ENCODE measurements at regions not wholly inside any gene's neighbourhood (a gene's known extent, or its start where the extent isn't known, plus 50 kb on each side); places are given as distances from the start of the nearest gene placed in this dataset.

- H2AFZ ChIP-seq (ENCODE audit: low read depth, low read length, severe bottlenecking) = no peak overlapping the region
- H3K4me3 ChIP-seq (ENCODE audit: insufficient read depth, low read length, poor library complexity, severe bottlenecking) = no peak overlapping the region
- H3K9me2 ChIP-seq (replicated peaks; ENCODE audit: insufficient read depth, low read length) = no peaks in the 10 kb centered on the region
- no peaks in the 10 kb centered on the region for H3K79me2 ChIP-seq (ENCODE audit: insufficient read depth, low read length)
- H3K36me3 ChIP-seq (ENCODE audit: low read length) = no peaks in the 10 kb centered on the region
- H3K27me3 ChIP-seq (ENCODE audit: low read length) = no peaks in the 10 kb centered on the region
- no peaks in the 10 kb centered on the region for H3F3A ChIP-seq (ENCODE audit: insufficient read depth)
- H4K20me1 ChIP-seq (ENCODE audit: low read depth, low read length) = no peaks in the 10 kb centered on the region
- no peaks in the 10 kb centered on the region for H3K9me3 ChIP-seq (ENCODE audit: insufficient read depth, low read length)
- H3K27ac ChIP-seq (ENCODE audit: low read depth, low read length) = no peak overlapping the region
- no peak overlapping the region for H3K9ac ChIP-seq (ENCODE audit: low read length)
- H3K4me2 ChIP-seq (ENCODE audit: low read depth, low read length, poor library complexity, severe bottlenecking) = no peak overlapping the region
- no peak for TF ChIP-seq EZH2phosphoT487 (conservative IDR thresholded peaks at IDR 0.05; ENCODE audit: low read length)
- no peak for TF ChIP-seq CTCF (IDR thresholded peaks at IDR 0.05; ENCODE audit: insufficient read depth, low read length, poor library complexity, severe bottlenecking)
These were observed 83.0 kb upstream of the FUT8 start for GRCh38 chr14:65329481-65329880.

GRCh38 chr14:65329911-65330310, 82.6 kb upstream of the FUT8 start:
- no peaks in the 10 kb centered on the region for H3K9me2 ChIP-seq (replicated peaks; ENCODE audit: insufficient read depth, low read length)
- H3K36me3 ChIP-seq (ENCODE audit: low read length) = no peaks in the 10 kb centered on the region
- no peaks in the 10 kb centered on the region for H3K79me2 ChIP-seq (ENCODE audit: insufficient read depth, low read length)
- no peak overlapping the region for H2AFZ ChIP-seq (ENCODE audit: low read depth, low read length, severe bottlenecking)
- H3K4me3 ChIP-seq (ENCODE audit: insufficient read depth, low read length, poor library complexity, severe bottlenecking) = no peak overlapping the region
- no peak overlapping the region for H3K4me2 ChIP-seq (ENCODE audit: low read depth, low read length, poor library complexity, severe bottlenecking)
- TF ChIP-seq CTCF (IDR thresholded peaks at IDR 0.05; ENCODE audit: insufficient read depth, low read length, poor library complexity, severe bottlenecking) (no peak), EZH2phosphoT487 (conservative IDR thresholded peaks at IDR 0.05; ENCODE audit: low read length) (no peak)
- H3K9me3 ChIP-seq (ENCODE audit: insufficient read depth, low read length) = no peaks in the 10 kb centered on the region
- no peaks in the 10 kb centered on the region for H4K20me1 ChIP-seq (ENCODE audit: low read depth, low read length)
- H3K27me3 ChIP-seq (ENCODE audit: low read length) = no peaks in the 10 kb centered on the region
- H3F3A ChIP-seq (ENCODE audit: insufficient read depth) = no peaks in the 10 kb centered on the region
- no peak overlapping the region for H3K27ac ChIP-seq (ENCODE audit: low read depth, low read length)
- no peak overlapping the region for H3K9ac ChIP-seq (ENCODE audit: low read length)

GRCh38 chr14:65330416-65330815, 82.1 kb upstream of the FUT8 start:
- no peaks in the 10 kb centered on the region for H3F3A ChIP-seq (ENCODE audit: insufficient read depth)
- H3K9me3 ChIP-seq (ENCODE audit: insufficient read depth, low read length) = no peaks in the 10 kb centered on the region

More at GRCh38 chr14:65330416-65330815, 82.1 kb upstream of the FUT8 start:
- TF ChIP-seq EZH2phosphoT487 (conservative IDR thresholded peaks at IDR 0.05; ENCODE audit: low read length) (no peak), CTCF (IDR thresholded peaks at IDR 0.05; ENCODE audit: insufficient read depth, low read length, poor library complexity, severe bottlenecking) (no peak)
- no peak overlapping the region for H3K4me2 ChIP-seq (ENCODE audit: low read depth, low read length, poor library complexity, severe bottlenecking)
- no peaks in the 10 kb centered on the region for H3K9me2 ChIP-seq (replicated peaks; ENCODE audit: insufficient read depth, low read length)
- no peak overlapping the region for H3K4me3 ChIP-seq (ENCODE audit: insufficient read depth, low read length, poor library complexity, severe bottlenecking)
- no peak overlapping the region for H3K27ac ChIP-seq (ENCODE audit: low read depth, low read length)
- no peak overlapping the region for H2AFZ ChIP-seq (ENCODE audit: low read depth, low read length, severe bottlenecking)
- H4K20me1 ChIP-seq (ENCODE audit: low read depth, low read length) = no peaks in the 10 kb centered on the region
- no peaks in the 10 kb centered on the region for H3K79me2 ChIP-seq (ENCODE audit: insufficient read depth, low read length)
- H3K9ac ChIP-seq (ENCODE audit: low read length) = no peak overlapping the region
- no peaks in the 10 kb centered on the region for H3K36me3 ChIP-seq (ENCODE audit: low read length)
- H3K27me3 ChIP-seq (ENCODE audit: low read length) = no peaks in the 10 kb centered on the region

Measured in SU-DHL-6 (cell line).